HG03439 (cell line): ENCODE measurements at regions not wholly inside any gene's neighbourhood (a gene's known extent, or its start where the extent isn't known, plus 50 kb on each side); places are given as distances from the start of the nearest gene placed in this dataset.

Source experiments
- ATAC-seq: cut with Tn5 transposase; IDR thresholded peaks from one replicate; pipeline ENCODE4 v1.9.1; 2021; ENCODE audit warnings: mild to moderate bottlenecking, moderate library complexity; ENCODE audit not compliant: unreplicated experiment

DNA sequence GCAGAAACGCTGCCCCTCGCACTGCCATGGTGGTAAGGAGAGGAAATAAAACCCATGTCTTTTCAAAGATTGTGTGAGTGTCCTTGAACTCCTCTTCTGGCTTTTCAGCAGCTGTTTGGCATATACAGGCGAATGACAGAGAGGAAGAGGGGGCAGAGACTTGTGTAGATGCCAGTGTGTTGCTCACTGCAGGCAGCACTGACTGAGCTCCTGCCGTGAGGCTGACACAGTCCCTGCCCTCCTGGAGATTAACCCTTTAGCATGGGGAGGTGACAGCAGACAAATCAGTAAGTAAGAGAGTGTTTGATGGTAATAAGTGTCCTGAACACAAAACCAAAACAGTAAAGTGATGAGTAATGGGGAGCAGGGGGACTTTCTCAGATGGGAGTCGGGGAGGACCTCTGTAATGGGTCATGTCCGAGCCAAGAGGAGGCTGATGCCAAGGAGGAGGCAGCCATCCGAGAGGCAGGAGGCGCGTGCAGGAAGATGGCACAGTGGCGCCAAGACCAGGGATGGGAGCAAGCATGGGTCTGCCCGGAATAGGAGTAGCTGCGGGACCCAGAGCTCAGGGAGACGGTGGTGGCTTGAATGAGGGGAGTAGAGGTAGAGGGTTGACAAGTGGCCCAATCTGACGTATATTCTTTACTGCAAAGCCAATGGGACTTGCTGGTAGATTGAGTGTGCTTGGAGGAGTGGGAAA is 182.2 kb downstream of the FOXO1 start:
- ATAC-seq, result no peak

DNA sequence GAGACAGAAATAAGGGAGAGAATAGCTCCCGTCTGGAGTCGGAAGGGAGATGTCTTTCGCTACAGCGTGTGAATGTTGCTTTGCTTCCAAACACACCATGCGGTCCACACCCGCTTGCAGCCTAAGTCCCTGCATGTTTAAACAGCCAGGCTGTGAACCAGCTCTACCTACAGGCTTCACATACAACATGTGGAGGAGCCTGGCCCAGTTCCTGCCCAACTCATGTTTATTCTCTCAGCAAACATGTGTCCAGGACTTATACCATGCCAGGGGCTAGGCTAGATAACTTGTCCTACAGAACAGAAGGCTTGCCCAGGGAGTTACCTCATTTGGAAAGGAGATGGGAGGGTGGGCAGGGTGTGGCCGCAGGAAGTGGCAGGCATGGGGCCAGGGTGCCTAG is 181.5 kb downstream of the FOXO1 start:
- ATAC-seq, result no peak

- ATAC-seq, result no peak
These were observed 180.6 kb downstream of the FOXO1 start for GRCh38 chr13:40485611-40486517.

DNA sequence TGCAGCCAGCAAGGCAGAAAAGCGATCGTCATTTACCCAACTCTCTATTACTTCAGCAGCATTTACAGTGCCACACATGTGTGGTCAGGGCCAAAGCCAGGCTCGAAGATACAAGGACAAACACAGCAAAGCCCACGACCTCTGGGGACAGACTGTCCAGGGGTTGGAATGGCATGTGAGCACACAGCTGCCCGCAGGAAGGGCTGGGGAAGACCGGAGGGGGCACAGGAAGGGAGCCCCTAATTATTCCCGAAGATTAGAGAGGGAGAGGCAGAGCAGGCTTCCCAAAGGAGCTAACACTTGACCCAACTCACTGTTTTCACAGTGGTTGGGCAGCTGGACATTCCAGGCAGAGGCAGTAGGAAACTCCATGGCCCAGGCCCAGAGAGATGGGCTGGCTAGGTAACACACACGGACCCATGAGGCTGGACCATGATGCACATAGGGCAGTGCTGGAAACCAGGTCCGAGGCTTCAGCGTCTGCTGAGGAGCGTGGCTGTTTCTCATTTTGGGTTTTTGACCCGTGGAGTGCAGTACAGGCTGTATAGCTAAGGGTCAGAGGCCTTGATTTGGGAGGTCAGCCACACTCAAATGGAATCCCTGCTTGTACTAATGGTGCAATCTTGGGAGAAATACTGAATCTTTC is 179.8 kb downstream of the FOXO1 start:
- no peak for ATAC-seq

GRCh38 chr13:40488869-40489391 is 177.5 kb downstream of the FOXO1 start:
- ATAC-seq, result no peak

DNA sequence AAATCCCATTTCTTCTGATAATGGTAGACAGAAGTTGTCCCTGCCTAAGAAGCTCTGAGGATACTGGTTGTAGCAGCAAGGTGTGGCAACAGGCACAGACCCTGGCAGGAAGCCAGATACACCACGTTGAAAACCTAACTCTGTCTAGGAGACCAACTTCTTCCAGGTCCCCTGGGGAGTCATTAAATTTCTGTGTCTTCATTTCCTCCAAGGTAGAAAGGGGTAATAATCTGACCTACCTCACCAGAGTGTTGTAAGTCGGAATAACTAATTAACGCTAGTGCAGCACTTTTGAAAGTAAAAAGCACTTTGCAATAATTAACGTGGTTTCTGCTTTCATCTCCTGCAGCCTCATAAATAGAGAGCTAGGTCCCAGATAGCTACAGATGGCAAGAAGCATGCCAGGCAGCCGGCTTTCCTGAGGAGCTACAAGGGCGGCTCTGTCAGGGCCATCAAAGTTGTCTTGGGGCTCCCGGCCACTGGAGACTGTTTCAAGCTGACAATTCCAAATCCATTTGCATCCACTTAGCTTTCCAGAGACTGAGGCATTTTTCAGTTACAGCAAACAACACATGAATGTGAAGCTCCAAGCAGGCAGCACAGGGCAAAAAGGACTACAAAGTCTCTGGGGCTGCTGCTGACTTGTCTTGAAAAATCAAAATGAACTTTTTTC is 176.2 kb downstream of the FOXO1 start:
- ATAC-seq, result no peak

DNA sequence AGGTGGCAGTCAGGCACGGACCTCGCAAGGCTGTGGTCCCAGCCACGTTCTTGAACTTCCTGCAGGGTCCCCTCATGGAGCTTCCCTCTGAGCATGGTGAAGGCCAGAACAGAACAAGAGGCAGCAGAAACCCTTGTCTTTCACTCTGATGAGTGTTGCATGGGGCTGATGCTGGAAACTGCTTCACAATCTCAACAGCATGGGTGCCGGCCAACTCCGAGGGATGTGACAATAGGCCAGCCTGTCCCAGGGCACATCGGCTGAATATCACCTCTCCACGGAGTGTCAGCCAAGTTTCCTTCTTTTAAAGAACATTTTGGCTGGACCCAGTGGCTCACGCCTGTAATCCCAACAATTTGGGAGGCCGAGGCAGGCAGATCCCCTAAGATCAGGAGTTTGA is 173.9 kb downstream of the FOXO1 start:
- ATAC-seq, result no peak

DNA sequence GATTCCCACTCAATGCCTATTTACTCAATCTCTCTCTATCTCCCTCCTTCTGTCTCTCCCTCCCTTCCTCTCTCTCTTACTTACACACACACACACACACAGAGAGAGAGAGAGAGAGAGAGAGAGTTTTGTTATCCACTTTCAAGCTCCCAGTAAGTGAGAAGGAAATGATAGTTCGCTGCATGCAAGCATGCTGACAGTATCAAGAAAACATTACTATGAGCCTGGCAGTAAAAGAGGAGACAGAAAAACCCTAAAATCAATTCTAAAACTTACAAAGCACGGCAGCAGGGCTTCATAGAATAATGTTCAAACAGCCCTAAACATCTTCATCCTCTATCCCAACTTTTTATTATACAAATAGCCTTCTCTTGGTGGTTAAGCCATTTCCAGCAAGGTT is 171.9 kb downstream of the FOXO1 start:
- ATAC-seq, result no peak

DNA sequence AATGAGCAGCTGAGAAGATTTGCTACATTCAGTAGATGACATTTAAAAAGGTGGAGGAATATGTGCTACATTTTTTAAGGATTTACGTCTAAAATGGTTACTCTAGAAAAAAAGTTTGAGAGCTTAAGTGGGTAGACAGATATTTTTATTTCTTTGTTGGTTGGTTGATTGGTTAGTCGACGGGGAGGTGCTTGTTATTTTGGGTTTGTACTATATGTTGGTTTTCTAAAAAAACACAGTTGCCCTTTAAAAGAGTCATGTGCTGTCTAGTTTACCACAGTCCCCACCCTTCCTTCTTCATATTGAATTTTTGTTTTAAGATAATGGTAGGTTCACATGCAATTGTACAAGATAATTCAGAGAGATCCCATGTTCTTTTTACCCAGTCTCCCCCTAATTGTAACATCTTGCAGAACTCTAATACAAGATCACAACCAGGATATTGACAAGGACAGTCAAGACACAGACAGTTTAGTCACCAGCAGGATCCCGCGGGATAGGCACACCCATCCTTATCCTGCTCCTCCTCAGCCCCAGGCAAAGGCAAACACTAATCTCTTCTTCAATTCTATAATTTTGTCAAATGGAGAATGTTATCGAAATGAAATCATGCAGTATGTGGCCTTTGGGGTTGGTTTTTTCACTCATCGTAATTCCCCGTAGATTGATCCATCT is 171.4 kb downstream of the FOXO1 start:
- ATAC-seq, result no peak

DNA sequence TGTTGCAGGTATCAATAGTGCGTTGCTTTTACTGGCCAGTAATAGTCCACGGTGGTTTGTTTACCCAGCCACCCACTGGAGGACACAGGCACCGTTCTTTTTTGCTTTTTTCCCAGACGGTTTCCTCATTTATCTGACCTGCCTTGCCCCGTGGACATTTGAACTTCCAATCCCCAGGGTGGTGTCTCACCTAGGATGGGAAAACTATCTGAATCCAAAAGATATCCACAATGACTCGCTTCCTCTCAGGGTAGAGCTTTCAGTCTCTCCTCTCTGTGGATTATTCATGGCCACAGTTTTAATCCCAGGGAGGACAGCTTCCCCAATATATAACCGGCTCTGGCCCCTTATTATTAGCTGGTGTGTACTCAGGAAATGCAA is 170.8 kb downstream of the FOXO1 start:
- no peak for ATAC-seq

DNA sequence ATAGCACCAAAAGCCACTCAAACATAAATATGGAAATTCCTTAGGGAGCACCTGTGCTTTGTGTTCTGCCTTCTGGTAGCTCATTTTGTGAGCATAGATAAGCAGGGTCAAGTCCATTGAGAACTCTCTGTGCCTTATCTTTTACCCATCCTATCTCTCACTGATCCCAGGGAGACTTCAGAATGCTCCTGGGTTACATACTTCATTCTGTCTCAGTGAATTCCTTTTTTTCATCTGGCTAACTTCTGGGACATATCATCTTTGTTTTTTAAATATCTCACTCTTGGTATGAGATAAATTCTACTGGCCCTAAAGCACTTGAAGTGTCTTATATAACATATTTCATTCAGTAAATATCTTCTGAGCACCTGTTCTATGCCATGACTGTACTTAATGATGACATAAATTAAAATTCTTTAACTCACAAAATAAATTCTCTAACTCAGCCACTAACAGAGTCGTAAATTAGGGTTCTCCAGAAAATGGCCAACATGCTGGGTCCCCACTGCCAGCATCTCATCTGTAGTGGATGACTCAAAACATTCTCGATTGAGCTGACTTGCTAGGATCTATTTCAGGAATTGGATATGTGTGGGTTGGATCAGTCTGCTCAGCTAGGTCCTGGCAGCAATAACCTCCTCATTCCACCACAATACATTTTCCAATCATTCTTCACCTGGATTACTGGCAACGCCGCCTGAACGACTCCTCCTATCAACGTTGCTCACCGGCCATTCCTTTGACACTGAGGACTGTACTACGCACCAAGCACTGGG is 170.2 kb downstream of the FOXO1 start:
- ATAC-seq, result no peak

- no peak for ATAC-seq
These were observed 168.0 kb downstream of the FOXO1 start for GRCh38 chr13:40498461-40498860.

DNA sequence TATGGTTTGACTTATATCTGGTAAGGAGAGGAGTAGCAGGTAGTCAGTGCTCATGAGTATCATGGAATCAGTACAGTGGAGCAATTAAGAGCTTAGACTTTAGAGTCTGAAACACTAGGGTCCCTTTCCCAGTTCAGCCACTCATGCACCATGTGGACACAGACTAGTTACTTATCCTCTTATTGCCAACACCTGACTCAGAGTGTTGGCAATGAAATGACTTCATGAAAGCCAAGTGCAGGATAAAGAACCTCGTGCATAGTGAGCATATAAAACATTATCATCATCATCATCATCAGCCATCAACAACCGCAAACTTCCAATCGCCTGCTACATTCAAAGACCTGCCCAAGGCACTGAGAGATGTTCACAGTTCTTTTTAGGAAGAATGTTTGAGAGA is 164.2 kb downstream of the FOXO1 start:
- ATAC-seq, result no peak

GRCh38 chr13:40503011-40503410 is 163.4 kb downstream of the FOXO1 start:
- no peak for ATAC-seq

DNA sequence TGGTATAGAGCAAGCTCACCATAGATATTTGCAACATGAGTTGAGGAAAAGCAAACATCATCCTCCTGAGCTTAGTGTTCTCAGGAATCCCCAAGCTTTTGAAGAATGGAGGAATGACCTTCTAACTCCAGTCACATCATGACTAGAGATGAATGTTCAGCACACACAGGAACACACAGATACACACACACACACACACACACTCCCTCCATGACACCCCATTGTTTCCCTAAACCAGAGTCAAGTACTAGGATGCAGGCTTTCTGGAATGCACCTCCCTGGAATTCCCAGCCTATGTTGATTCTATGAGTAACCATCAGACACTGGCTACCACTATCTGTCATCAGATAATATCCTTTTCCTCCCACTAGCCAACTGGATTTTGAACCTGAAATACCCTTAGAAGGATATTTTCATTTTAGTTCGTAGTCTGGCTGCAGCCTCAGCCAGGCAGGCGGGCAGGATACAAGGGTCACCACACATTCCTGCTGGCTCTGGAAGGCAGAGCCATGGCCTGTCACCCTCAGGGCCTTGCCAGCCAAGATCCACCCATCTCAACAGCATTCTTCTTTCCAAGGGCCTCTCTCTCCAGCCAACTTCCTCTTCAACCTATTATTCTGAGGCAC is 162.4 kb downstream of the FOXO1 start:
- ATAC-seq, result no peak

GRCh38 chr13:40504641-40505040 is 161.8 kb downstream of the FOXO1 start:
- no peak for ATAC-seq

DNA sequence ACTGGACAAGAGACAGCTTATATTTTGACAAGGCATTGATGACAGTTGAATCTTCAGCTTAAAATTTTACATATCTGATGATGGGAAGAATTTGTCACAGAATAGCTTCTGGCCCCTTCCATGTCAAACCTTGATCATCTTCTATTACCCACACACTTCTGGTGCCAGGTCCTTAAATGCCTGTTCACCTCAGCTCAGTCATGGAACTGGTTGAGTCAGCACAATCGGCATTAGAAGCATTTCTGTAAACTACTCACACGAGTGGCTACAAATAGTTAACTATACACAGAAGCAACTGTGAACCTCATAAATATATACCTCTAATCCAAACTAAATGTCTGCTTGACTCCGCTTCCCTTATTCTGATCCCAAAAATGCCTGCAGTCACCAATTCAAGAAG is 161.2 kb downstream of the FOXO1 start:
- no peak for ATAC-seq
